Dermis blood vessel endothelial cell (primary cell): ENCODE measurements at regions not wholly inside any gene's neighbourhood (a gene's known extent, or its start where the extent isn't known, plus 50 kb on each side); places are given as distances from the start of the nearest gene placed in this dataset.
A peak's percentile ranks its signal among the peaks of the same experiment; 100 is the strongest.
"Not testable (repeated sequence)": the region's sequence is repeated elsewhere in the genome, so short reads cannot be mapped to it uniquely, and the experiment has no call there.

Source experiments
- DNase-seq: peaks from one replicate; pipeline ENCODE4 v3.0.0; 2010

DNA sequence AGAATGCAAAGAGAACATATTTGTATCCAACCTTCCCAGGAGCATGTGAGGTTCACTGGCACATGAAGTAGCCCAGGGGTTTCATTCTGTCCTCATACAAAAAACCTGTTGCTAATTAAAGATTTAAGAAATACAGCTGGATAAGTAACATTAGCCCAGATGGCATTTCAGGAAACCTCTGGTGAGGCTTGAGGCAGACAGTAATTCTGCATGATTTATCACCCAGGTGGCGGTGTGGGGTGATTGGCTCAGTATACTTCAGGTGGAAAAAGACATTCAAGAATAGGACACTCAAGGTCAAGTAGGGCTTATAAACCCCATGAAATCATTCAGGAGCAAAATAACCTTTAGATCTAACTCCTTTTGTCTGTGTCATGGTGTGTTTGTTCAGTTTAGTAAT lies 237.4 kb downstream of the RNF144A start:
- no peak for DNase-seq

DNA sequence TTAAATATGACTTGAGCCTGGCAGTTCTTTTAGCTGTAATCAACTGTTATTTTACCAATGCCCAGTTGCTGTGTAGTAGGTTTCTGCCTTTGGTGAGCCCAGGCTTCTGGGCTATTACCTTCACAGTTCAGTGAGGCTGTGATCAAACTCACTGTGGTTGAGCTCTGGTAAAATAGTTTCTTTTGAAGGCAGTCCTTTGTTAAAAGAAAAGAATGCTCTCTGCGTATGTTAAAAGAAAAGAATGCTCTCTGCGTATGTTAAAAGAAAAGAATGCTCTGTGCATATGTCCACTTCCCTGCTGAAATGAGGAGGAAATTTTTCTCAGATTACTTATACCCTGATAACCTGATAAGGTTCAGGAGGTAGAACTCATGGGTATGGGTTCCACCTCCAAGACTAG lies 244.3 kb downstream of the RNF144A start:
- DNase-seq = no peak

DNA sequence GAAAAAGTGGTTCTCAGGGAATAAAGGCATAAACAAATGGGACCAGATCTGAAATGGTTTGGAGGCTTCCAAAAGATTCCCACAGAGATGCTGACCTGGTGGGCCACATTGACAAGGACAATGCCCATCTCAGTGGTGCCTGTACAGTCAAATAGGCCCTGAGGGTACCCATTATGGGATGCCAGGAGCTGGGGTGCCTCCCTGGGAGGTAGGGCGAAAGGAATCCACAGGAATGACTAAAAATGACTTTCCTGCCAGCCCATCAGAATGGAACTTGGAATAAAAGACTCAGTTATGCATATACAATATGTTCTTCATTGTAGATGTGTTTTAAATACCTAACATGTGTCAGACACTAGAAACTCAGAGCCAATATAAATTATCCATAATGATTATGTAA lies 248.5 kb downstream of the RNF144A start:
- DNase-seq = no peak

DNA sequence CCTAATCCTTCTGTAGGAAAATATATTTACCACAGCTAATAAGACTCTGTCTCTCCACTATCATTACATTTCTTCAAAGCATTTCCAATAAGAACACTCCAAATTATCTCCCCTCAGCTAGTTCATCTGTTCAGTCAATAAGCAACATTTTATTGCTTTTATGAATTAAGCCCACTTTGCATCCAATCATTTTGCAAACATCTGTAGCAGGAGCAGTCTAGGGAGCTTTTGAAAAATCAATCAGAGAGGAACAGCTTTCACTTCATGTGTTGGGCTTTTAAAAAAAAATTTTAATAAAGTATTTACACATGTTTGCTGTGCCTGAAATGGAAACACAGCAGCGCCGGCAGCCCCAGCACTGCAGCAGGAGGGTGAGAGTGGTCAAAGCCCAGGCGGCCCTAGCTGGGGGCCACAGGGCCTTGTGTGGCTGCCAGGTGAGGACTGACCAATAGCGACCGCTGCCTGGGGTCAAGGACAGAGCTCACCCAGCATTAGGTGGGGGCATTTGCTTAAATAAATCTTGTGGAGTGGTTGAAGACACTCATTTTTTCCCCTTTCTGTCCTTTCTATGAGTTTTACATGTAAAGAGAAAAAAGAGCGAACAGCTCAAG lies 250.7 kb downstream of the RNF144A start:
- DNase-seq = no peak

DNA sequence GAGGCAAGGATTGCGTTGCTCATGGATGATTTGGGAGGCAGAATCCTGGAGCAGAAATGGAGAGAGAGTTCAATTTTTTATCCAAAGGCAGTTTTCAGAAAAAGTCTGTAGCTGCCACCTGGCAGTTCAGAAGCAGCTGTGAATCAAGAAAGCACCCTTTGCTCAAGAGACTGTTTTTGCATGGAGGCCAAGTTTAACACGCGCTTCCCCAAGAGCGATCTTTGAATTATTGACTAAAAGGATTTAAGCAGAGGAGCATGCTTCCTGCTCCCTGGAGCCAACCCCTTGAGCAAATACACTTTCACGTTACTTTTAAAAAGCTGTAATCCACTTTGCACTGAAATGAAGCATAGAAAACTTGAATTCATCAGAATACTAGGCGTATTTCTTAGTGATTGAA lies 252.4 kb downstream of the RNF144A start:
- DNase-seq = no peak

DNA sequence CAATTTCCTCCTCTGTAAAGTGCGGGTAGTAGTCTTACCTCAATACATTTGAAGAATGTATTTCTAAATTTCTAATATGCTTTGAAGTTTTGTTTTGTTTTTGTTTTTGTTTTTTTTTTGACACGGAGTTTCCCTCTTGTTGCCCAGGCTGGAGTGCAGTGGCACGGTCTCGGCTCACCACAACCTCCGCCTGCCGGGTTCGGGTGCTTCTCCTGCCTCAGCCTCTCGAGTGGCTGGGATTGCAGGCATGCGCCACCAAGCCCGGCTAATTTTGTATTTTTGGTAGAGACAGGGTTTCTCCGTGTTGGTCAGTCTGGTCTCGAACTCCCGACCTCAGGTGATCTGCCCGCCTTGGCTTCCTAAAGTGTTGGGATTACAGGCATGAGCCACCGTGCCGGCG lies 261.8 kb downstream of the RNF144A start:
- DNase-seq = not testable (repeated sequence)

DNA sequence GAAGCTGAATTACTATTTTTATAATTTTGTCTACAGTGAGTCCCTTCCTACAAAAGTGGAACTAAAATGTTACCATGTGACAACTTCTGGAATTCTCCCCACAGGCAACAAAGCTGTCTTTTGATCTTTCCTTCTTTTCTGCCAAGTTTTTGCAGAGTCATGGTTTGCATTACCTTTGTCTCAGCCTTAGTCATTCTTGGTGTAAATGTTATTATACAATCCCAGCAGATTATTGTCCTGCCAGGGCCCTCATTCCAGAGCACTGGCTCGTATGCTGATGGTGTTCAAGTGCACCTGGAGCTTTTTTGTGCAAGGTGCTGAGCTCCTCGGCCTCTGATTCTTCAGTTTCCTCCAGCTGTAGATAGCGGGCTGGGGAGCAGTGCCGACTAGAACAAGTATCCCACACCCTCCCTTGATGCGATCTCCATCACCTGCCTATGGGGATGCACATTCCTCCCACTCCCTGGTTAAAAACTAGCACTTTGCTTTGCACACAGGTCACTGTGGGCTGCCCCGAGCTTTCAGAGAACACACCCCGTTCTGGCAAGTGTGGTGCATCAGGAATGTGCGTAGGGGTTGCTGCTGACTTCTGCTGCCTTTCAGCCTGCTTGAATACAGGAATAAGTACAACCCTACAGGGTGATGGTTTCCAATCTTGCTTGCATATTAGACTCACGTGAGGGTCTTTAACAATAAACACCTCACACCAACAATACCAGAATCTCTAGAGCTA lies 263.6 kb downstream of the RNF144A start:
- DNase-seq = no peak

DNA sequence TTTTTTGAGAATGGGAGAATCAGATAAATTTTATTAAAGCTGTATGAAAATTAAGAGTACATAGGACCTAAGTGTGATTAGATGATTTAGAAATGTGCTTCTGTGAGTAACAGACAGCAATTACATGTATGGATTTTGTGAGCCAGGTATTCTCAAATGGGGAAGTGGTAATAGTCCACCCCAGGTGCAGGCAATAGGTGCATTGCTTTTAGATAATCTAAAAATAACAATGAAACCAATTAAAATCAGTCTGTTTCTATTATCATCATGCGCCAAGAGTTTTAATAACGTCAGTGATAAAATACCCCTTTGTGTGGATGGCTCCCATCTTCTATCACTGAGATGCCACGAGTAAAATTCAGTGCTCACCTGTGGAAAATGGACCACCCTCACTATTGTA lies 265.3 kb downstream of the RNF144A start:
- DNase-seq = no peak

DNA sequence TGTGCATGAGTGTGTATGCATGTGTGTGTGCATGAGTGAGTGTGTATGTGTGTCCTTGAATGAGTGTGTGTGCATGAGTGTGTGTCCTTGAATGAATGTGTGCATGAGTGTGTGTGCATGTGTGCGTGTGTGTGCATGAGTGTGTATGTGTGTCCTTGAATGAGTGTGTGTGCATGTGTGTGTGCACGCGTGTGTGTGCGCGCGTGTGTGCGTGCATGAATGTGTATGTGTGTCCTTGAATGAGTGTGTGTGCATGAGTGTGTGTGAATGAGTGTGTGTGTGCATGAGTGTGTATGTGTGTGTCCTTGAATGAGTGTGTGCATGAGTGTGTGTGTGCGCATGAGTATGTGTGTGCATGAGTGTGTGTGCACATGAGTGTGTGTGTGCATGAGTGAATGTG lies 271.9 kb downstream of the RNF144A start:
- DNase-seq = no peak

DNA sequence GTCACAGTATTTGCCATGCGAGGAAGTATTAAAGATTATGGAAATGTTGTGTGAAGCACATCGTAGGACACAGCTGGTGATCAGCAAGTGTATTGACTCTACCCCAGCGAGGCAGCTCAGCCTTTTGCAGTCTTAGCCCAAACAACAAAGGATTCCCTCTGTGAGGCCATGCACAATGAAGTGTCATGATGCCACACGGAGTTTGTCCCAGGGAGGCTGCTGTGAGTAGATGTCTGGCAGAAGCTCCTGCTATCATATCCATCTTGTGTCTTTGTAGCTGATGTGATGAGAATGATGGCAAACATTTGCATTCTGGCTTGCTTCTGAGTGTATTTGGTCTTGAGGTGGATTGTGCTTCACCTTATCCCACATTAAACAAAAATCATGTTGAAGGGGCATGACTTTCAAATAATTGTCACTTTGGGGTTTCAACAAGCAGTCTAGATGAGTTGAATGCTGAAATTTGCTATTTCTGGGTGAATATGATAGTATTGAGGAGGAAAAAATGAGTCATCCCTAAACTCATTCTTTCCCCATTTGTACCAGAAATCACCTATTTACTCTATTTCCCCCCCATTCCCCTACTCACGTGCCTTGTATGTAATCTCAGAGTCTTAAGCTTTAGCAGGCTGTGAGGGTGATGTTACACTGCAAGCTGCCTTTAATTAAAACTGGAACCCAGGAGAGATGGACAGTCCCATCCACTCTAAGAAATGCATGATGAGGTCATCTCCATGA lies 273.5 kb downstream of the RNF144A start:
- no peak for DNase-seq

DNA sequence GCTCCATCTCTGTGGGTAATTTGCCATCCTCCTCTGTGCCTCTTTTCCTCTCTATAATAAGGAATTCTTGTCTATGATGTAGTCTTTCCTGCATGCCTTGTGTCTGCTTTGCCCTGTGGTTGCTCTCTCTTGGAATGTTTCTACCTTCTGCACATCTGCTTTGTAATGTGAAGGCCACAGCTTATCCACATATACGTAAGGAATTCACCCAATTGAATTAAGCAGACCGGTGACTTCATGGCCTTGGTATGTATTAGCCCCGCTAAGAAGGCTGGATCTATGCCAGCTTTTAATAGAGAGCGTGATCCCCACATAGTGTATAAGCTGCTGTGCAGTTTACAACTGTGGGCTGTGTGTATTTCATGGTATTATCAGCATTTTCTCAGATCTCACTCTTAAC lies 274.7 kb downstream of the RNF144A start:
- DNase-seq = no peak

DNA sequence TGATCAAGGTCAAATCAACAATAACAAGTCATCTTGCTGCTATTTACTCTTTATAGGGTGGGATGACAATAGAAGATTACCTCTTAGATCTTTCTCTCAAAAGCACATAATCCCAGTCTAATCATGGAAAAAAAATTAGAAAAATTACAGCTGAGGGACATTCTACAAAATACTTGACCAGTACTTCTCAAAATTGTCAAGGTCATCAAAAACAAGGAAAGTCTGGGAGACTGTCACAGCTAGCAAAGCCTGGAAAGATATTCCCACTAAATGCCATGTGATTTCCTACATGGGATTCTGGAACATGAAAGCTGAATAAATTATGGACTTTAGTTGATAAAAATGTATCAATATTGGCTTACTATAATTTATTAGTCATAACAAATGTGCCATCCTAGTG lies 276.2 kb downstream of the RNF144A start:
- no peak for DNase-seq

DNA sequence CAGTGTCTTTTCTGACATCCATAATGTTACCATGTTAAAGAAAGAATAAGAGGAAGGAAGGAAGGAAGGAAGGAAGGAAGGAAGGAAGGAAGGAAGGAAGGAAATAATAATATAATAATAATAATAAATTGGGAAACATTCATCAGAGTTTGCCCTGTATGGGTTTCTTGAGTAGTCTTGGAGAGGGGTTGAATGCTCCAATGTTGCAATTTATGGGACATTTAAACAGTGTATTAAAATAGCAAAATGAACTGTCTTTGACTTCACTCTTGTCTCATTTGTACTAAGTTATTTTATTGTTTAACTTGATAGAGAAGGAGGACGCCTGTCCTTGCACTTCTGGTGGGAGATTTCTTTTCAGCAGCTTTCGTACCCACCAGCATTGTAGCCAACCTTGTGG lies 277.7 kb downstream of the RNF144A start:
- no peak for DNase-seq

DNA sequence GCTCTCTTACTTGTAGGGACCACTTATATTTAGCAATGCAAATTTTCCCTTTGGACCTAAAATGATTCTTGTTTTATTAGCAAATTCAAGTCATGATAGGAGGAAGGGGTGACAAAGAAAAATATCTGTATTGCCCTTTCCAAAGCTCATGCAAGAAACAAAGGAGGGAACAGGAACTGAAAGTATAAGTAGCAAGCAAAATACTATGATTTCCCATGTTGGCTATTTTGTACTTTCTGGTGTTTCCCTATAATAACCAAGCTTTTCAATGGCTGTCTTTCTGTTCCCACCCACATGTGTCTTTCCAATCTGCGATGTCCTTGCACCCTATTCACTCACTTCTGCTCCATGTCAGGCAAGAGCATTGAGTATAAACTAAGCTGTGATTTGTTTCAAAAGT lies 279.7 kb downstream of the RNF144A start:
- no peak for DNase-seq

DNA sequence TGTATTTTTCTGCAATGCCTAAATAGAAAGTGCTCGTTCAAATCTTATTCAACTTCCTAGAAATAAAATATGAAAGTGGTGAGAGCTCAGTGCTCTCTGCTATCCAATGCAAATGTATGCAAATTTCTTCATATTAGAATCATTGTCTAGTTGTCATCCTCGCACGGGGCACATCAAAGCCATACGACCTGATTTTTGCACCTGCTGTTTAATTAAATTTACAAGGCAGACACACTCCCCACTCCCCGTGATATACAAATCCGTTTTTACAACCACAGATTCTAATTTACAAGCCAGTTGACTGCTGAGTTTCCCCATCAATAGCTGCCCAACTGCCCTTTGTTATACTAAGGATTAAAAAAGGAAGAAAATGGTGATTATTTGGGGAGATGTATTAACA lies 284.6 kb downstream of the RNF144A start:
- no peak for DNase-seq

DNA sequence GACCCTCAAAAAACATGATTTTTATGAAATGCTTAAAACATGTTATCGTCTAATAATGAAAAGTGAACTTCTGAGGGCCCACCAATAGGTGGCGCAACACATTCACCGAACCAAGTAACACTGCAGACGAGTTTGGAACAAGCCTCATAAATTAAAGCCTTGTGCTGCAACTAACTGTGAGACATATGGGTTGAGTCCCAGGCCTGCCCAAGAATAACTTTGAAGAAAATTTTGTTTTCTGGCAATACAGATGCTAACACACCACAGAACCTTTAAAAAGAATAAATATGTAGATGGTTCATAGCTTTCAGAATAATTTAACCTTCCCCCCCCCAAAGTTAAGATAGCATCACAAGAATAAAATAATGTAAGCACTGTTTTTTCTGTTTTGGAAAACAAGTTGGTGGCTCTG lies 285.9 kb downstream of the RNF144A start:
- DNase-seq = peak; percentile 59

DNA sequence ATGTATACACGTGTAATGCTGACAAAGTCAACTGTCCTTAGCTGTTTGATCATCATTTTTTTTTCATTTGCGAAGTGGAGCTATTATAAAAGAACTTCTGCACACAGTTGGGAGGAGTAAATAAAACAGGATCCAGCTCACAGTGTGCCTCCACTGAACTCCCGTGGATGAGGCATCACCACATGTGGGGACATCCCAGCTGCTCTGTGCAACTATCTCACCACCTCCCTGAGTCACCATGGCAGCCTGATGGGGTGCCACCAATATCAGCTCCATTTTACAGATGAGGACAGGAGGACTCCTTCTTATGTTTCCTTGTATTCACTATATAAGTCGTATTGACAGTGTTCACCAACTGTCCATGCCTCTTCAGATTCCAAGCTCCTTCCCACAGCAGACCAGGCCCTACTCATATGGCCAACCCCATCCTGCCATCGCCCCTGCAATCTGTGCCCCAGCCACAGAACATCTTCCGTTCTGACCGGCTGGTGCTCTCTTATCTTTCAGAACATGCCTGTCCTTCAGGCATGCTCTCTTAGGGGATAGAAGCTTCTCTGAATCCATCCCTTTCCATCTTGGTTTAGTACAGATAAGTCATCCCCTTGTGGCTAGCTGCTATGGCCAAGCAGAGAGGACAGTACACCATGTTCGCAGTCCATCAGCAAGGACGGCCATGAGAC lies 288.1 kb downstream of the RNF144A start:
- no peak for DNase-seq

DNA sequence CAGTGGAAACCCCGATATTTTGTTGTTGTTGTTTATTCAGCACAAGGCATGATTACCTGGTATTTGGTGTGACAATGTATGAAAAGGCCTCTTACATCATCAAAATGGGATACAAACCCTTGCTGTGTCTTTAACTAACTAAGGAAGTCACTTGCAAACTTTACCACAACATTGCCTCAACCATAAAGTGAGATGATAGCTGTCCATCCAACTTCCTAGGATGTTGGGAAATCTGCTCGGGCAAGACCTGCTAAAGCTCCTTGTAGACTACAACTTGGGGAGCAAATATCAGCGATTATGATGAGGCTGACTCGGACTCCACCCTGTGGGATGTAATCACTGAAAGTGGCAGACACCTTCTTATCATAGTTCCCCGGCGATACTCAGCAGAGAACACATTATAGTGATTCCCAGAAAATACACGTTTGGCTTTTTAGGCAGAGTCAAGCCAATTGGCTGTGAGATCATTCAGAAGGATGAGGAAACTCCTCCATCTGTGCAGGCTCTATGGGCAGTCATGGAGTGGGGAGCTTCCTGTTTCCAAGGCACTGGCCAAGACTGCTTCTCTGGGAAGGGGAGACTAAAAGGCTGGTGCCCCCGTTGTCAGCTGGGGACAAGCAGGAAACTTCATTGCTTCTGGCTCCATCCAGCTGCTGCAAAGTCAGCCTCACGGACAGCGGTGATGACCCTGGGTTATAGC lies 289.0 kb downstream of the RNF144A start:
- no peak for DNase-seq

DNA sequence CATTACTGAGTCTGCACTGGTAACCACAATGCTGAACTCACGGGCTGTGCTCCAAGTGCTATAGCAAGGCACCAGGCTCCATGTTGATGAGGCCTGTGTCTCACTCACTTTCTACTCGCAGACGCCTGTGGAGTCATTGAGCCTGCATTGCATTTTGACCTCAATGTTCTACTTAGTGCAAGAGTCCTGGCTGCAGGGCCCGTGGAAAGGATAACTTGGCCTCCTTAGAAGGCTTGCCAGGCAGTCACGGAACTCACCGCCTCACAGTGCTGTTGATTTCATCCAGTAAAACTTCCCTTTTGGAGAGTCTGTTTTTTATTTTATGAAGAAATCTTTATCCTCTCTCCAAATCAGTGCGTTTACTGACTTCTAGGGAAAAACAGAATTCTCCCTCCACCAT lies 290.4 kb downstream of the RNF144A start:
- DNase-seq = no peak

DNA sequence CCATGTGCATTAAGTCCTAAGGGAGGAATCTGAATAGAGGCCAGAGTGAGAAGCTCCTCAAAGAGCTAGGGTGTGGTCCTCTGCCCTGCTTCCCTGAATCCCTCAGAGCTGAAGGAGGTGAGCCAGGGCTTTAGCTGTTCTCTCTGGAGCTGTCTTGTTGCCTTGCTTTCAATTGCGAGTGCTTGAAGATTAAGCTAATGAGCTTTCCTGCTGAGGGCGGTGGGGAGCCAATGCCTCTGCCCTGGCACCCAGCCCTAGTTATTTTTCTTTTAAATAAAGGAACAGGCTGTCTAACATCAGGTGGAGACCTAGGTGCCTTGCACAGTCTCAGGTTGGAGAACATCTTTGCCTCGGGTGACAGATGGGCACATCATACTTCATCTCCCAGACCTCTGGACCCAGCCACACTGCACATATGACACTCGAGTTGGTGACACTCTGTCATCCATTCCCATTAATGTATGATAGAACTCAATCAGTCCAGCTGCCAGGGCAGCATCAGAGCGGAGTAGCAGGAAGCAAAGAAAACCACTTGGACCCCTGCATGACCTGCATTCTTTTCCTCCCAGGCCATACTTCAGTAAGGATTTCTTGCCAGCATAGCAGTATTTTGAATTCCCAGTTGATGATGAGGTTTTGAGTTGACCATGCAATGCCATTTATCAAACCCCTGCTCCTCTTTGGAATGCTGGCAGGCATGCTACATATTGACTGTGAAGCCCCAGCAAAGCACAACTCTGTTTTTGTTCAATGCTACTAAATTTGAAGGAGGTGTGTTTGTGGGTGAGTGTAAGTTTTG lies 292.7 kb downstream of the RNF144A start:
- DNase-seq = no peak

DNA sequence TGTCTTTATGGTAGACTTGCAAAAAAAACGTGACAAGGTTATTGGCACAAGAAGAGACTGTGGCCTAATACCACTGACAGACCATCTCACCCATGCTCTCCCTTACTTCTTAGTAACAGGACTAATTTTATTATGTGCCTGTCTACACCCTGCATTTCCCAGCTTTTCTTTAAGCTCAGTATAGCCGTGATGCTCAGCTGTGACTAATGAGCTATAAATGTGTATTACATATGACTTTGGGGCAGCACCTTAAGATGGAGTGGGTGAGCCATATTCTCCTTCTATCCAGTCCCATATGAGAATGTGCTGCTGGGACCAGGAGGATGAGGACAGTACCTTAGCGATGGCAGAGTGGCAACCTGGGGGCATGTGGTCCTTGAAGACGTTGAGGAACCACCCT lies 293.5 kb downstream of the RNF144A start:
- DNase-seq = no peak

DNA sequence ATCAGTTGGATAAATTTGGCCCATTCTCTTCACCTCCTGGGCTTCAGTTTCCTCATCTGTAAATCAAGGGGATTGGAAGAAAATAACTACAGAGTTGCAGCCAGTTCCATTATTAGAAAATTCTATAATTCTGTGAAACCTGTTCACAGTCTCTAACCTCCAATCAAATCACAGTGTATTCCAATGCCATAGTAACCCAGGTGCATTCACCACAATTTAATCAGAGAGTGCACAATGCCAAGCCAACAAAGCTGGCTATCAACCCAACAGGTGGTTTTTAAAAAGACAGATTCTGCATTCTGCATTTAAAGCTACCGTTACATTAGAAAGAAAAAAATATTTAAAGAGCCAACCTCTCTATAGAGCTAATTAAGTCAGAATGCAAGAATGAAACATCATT lies 308.6 kb downstream of the RNF144A start:
- DNase-seq = no peak
